AG08396 (cell line): ENCODE measurements at regions not wholly inside any gene's neighbourhood (a gene's known extent, or its start where the extent isn't known, plus 50 kb on each side); places are given as distances from the start of the nearest gene placed in this dataset.
"Not testable (repeated sequence)": the region's sequence is repeated elsewhere in the genome, so short reads cannot be mapped to it uniquely, and the experiment has no call there.

Experiments
- DNase-seq: peaks from one replicate; pipeline ENCODE4 v3.0.0; 2012; ENCODE audit warnings: low spot score, mixed read lengths

- DNase-seq = no peak
Observed at GRCh38 chr21:32093646-32094462, 185.0 kb downstream of the MIS18A start.

- DNase-seq = no peak
Observed at GRCh38 chr21:32090956-32091355, 187.9 kb downstream of the MIS18A start.

DNA sequence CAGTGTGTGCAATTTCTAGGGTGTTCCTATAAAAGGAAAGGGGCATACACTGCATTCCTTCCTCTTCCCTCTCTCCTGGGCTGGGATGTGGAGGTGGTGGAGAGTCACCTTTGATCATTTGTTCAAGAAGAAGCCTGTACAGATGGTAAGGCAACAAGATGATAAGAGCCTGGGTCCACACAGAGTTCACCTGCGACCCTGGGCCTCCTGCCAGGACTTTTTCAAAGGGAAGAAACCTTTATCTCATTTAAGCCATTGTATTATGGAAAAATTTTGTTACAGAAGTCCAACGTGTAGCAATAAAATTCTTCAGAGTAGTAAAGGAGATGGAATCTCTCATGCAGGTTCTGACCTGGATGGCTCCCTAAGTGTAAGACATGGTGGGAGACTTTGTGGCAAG is 189.1 kb downstream of the MIS18A start:
- no peak for DNase-seq

DNA sequence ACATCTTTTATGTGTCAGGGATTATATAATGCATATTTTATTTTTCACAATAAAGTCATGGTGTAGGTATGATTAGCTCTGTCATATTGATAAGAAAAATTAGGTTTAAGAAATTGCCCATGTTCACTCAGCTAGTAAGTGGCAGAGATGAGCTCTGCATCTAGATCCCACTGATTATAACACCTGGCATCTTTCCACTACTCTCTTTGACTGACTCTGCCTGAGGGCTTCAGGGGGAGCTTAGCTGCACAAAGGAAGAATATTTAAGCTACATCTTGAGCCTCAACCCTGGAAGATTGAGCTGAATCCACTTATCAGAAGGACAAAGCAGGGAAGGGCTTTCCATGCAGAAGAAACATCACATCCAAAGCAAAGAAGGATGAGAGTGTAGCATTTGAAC is 190.4 kb downstream of the MIS18A start:
- no peak for DNase-seq

- no peak for DNase-seq
Observed at GRCh38 chr21:32087447-32087846, 191.4 kb downstream of the MIS18A start.

DNA sequence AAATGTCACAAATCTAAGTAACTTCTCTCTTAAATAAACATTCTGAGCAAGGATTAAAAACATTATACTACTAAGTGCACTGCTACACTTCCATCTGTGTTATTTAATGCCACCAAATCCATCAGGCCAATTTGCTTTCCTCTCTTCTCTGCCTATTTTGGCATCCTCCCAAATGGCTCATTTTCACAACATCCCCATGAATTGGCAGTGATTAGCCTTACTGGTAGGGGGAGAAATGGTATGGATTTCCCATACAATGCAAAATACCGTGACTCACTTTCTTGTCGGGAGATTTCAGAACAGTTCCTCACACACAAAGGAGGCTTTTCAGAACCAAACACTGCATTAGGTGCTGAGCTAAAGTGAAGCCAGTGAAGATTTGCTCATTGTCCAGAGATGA is 195.7 kb downstream of the MIS18A start:
- DNase-seq = no peak

- DNase-seq = no peak
Observed at GRCh38 chr21:32082466-32082865, 196.4 kb downstream of the MIS18A start.

DNA sequence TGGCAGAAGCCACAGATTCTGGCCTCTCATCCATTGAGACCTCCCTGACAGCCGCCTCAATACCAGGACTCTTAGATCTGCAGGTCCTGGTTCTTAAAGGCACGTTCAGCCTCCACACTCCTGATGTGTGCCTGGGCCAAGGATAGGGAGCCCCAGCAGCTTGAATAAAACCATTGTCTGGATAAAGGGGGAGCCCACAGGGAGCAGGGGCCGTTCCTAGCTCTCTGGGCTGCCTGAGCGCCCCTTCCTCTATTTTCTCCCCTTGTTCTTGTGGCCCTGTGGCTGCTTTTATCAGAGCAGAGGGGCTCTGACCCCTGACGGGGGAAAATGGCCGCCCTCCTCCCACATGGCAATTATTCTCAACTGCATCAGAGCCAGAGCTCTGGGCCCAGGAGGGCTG is 200.8 kb downstream of the HUNK start:
- DNase-seq = no peak

DNA sequence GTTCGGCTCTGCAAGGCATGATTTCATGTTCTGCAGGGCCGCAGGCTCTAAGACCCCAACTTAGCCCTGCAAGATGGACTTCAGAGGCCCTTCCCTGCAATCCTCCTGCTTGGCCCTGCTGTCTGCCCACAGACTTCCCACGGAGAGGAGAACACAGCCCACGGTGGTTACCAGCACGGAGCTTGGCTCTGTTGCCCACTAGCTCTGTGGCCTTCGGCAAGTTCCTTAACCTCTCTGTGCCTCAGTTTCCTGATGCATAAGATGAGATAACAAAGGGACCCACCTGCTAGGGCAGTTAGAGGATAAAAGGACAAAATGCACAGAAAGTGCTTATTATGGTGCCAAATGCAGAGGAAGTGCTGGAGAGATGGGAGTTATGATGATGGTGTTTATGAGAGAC is 200.4 kb downstream of the HUNK start:
- DNase-seq = no peak

DNA sequence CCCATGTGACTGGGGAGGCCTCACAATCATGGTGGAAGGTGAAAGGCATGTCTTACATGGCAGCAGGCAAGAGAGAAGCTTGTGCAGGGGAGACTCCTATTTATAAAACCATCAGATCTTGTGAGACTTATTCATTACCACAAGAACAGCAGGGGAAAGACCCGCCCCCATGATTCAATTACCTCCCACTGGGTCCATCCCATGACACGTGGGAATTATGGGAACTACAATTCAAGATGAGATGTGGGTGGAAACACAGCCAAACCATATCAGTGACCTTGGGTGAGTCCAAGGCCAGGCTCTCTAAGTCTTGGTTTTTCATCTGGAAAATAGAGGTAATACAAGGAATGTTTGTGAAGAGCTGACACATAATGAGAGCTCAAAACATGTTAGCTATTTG is 198.8 kb downstream of the HUNK start:
- DNase-seq = not testable (repeated sequence)

GRCh38 chr21:32070676-32071330 is 198.0 kb downstream of the HUNK start:
- no peak for DNase-seq

DNA sequence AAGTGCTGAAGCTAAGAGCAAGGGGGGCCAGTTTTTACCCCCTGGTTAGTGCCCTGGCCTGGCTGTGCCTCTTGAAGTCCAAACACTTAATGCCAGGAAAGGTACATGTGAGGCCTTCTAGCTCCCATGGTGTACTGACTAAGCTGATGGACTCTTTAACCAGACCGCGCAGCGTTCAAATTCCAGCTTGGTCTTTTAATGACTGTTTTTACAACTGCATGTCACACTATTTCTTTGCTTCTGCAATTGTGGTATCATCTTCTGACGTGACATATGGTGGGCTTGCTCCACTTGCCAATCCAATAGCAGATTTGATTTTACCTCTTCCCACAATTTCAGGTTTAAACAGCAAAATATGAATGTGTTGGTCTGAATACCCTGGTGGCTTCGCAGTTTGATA is 197.3 kb downstream of the HUNK start:
- DNase-seq = no peak

DNA sequence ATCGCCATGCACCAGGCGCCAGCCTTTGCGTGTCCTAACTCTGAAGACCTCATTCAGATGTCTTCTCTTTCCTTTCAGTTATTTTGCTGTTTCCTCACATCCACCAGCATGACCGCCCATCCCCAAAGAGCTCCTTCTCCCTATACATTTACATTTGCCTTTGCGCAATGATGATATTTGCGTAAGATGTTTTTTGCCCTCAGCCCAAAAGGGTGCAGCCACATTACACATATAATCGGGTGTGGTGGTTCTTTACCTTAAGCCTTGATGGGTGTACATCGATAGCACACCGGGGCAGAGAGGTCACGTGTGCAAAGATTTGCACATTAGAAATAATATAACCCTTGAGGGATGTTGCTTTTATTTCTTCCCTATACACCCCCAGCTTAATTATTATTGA is 192.8 kb downstream of the HUNK start:
- DNase-seq = no peak

DNA sequence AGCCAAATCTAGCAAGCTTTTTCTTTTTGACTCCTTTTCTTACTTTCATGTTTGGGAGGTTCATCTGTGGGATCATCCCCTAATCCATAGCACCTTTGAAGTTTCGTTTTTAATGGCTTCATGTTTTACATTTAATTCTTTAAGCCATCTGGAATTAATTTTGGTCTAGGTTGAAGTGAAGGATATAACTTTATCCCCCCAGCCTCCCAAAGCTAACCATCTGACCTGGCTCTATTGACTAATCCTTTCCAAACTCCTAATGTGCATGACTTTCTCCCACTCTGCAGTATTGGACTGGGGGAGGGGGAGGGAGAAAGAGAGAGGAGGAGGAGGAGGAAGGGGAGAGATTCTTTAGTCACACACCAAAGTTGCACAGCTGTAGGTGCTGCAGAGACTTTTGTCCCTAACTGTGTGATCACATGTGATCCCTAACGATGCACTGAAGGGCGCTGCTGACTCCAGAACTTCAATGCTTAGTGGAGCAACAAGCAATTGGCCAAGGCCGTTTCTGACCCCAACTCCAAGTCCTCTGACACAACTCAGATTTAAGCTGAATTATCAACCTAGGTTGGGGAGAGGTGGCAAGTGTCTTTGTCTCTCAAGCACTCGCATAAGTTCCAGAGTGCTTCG is 191.6 kb downstream of the HUNK start:
- DNase-seq = no peak

GRCh38 chr21:32062591-32063227 is 189.9 kb downstream of the HUNK start:
- DNase-seq = no peak

- DNase-seq = no peak
Observed at GRCh38 chr21:32061729-32062128, 188.9 kb downstream of the HUNK start.

DNA sequence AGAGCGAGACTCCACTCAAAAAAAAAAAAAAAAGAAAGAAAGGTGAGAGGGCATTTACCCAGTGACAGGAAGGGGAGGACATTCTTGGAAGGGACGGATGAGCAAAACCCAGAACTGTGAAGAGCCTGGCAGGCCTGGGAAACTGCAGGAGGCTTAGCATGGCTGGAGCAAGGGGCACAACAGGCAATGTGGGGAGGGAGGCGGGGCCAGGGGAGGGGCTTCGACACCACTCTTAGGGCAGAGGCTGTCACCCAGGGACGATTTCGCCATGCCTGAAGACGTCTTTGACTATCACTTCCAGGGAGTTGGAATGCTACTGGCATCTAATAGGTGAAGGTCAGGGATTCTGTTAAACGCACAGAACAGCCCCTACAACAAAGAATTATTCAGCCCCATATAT is 184.0 kb downstream of the HUNK start:
- no peak for DNase-seq

DNA sequence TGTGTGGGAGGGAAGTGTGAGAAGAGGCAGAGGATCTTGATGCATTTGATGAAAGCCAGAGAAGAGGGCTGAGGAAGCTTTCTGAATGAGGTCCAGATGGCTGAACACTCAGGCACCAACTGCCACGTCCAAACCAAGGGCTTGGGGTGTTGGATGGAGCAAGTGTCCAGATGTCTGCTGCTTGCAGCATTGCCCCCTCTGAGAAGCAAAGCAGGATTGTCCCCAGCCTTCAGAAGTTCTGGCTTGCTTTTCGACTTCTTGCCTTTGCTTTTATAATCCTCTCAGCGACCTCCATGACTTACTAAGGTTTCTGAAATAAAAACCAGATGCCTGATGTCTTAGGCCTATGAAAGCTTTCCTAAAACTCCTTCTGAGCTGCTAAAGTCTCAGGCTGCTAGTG is 182.5 kb downstream of the HUNK start:
- DNase-seq = no peak
